ENCODE measurements at regions not wholly inside any gene's neighbourhood (a gene's known extent, or its start where the extent isn't known, plus 50 kb on each side); places are given as distances from the start of the nearest gene placed in this dataset.

- no peak for TF ChIP-seq GATA3 (IDR thresholded peaks at IDR 0.05; ENCODE audit: low read depth, low read length)
- TF ChIP-seq GATA2 (IDR thresholded peaks at IDR 0.05; ENCODE audit: low read depth, low read length), result no peak
Measured at GRCh38 chr13:48772908-48773307, 119.2 kb downstream of the CYSLTR2 start.
